ENCODE measurements at regions not wholly inside any gene's neighbourhood (a gene's known extent, or its start where the extent isn't known, plus 50 kb on each side); places are given as distances from the start of the nearest gene placed in this dataset.

GRCh38 chr22:22754961-22755777, 110.8 kb downstream of the GGTLC2 start:
- TF ChIP-seq GLI4 (tag by site-specific recombination; IDR thresholded peaks at IDR 0.05) = no peak
- TF ChIP-seq, protein P1, sequence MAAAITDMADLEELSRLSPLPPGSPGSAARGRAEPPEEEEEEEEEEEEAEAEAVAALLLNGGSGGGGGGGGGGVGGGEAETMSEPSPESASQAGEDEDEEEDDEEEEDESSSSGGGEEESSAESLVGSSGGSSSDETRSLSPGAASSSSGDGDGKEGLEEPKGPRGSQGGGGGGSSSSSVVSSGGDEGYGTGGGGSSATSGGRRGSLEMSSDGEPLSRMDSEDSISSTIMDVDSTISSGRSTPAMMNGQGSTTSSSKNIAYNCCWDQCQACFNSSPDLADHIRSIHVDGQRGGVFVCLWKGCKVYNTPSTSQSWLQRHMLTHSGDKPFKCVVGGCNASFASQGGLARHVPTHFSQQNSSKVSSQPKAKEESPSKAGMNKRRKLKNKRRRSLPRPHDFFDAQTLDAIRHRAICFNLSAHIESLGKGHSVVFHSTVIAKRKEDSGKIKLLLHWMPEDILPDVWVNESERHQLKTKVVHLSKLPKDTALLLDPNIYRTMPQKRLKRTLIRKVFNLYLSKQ (tag by site-specific recombination; IDR thresholded peaks at IDR 0.05; ENCODE audit: borderline replicate concordance) = no peak
- no peak for TF ChIP-seq ZNF335 (tag by site-specific recombination; conservative IDR thresholded peaks at IDR 0.05)
- TF ChIP-seq GLIS1 (tag by site-specific recombination; IDR thresholded peaks at IDR 0.05) = no peak
- no peak for TF ChIP-seq CTCF (tag by site-specific recombination; IDR thresholded peaks at IDR 0.05)
- TF ChIP-seq ZNF548 (tag by site-specific recombination; IDR thresholded peaks at IDR 0.05) = no peak
- TF ChIP-seq YY1 (tag by site-specific recombination; IDR thresholded peaks at IDR 0.05) = no peak
- TF ChIP-seq ZNF549 (tag by site-specific recombination; IDR thresholded peaks at IDR 0.05) = no peak
- TF ChIP-seq, protein P2, sequence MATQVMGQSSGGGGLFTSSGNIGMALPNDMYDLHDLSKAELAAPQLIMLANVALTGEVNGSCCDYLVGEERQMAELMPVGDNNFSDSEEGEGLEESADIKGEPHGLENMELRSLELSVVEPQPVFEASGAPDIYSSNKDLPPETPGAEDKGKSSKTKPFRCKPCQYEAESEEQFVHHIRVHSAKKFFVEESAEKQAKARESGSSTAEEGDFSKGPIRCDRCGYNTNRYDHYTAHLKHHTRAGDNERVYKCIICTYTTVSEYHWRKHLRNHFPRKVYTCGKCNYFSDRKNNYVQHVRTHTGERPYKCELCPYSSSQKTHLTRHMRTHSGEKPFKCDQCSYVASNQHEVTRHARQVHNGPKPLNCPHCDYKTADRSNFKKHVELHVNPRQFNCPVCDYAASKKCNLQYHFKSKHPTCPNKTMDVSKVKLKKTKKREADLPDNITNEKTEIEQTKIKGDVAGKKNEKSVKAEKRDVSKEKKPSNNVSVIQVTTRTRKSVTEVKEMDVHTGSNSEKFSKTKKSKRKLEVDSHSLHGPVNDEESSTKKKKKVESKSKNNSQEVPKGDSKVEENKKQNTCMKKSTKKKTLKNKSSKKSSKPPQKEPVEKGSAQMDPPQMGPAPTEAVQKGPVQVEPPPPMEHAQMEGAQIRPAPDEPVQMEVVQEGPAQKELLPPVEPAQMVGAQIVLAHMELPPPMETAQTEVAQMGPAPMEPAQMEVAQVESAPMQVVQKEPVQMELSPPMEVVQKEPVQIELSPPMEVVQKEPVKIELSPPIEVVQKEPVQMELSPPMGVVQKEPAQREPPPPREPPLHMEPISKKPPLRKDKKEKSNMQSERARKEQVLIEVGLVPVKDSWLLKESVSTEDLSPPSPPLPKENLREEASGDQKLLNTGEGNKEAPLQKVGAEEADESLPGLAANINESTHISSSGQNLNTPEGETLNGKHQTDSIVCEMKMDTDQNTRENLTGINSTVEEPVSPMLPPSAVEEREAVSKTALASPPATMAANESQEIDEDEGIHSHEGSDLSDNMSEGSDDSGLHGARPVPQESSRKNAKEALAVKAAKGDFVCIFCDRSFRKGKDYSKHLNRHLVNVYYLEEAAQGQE (tag by site-specific recombination; IDR thresholded peaks at IDR 0.05) = no peak
- TF ChIP-seq ZNF138 (tag by site-specific recombination; IDR thresholded peaks at IDR 0.05; ENCODE audit: borderline replicate concordance) = no peak
- TF ChIP-seq, protein P3, sequence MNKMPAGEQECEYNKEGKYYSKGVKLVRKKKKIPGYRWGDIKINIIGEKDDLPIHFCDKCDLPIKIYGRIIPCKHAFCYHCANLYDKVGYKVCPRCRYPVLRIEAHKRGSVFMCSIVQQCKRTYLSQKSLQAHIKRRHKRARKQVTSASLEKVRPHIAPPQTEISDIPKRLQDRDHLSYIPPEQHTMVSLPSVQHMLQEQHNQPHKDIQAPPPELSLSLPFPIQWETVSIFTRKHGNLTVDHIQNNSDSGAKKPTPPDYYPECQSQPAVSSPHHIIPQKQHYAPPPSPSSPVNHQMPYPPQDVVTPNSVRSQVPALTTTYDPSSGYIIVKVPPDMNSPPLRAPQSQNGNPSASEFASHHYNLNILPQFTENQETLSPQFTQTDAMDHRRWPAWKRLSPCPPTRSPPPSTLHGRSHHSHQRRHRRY (tag by site-specific recombination; IDR thresholded peaks at IDR 0.05) = no peak
- TF ChIP-seq ZNF664 (tag by site-specific recombination; IDR thresholded peaks at IDR 0.05) = no peak

All from HEK293 (cell line).